Thyroid gland (tissue), 4 donors: ENCODE measurements at regions not wholly inside any gene's neighbourhood (a gene's known extent, or its start where the extent isn't known, plus 50 kb on each side); places are given as distances from the start of the nearest gene placed in this dataset.

Experiments
- POLR2A ChIP-seq, 2 donors: fragments of 450-650 bp; IDR thresholded peaks; one replicate each; pipeline ENCODE4 v1.6.1; 2017; ENCODE audit warnings: antibody characterized with exemption in 2 of 2, mild to moderate bottlenecking in 2 of 2, moderate library complexity in 1 of 2
- TF ChIP-seq, protein P1 (sequence below), 6 experiments: fragments of 200-600 bp in 3 of 6; fragments of 450-650 bp in 3 of 6; sonication (generic) in 3 of 6; IDR thresholded peaks; one replicate each; pipeline ENCODE4 v1.5.1; 2016 to 2019; ENCODE audit warnings: antibody characterized with exemption in 6 of 6, mild to moderate bottlenecking in 2 of 6, inconsistent platforms in 1 of 6, moderate library complexity in 1 of 6

DNA sequence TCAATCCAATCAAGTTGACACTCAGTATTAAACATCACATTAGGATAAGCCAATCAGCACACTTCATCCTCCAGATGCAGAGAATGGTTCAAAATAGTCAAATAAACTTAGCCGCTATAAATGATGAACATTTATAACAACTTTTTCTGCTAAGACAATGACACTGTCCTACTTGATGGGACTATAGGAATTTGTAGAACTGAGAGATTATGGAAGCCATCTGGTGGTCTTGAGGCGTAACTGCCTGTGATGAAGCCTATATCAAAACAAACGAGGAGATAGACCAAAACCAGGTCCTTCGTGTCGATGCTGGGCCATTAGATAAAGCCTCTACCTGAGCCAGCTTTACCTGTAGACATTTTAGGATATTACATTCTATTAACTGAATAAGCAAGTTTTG lies 631.1 kb downstream of the COL12A1 start:
- TF ChIP-seq POLR2A (IDR thresholded peaks at IDR 0.05): no peak
- TF ChIP-seq, protein P1, sequence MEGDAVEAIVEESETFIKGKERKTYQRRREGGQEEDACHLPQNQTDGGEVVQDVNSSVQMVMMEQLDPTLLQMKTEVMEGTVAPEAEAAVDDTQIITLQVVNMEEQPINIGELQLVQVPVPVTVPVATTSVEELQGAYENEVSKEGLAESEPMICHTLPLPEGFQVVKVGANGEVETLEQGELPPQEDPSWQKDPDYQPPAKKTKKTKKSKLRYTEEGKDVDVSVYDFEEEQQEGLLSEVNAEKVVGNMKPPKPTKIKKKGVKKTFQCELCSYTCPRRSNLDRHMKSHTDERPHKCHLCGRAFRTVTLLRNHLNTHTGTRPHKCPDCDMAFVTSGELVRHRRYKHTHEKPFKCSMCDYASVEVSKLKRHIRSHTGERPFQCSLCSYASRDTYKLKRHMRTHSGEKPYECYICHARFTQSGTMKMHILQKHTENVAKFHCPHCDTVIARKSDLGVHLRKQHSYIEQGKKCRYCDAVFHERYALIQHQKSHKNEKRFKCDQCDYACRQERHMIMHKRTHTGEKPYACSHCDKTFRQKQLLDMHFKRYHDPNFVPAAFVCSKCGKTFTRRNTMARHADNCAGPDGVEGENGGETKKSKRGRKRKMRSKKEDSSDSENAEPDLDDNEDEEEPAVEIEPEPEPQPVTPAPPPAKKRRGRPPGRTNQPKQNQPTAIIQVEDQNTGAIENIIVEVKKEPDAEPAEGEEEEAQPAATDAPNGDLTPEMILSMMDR (IDR thresholded peaks at IDR 0.05): peak in 1 of 6 experiments; percentile 26
